ENCODE measurements at regions not wholly inside any gene's neighbourhood (a gene's known extent, or its start where the extent isn't known, plus 50 kb on each side); places are given as distances from the start of the nearest gene placed in this dataset.

- intact Hi-C loops (cut with micrococcal nuclease) (no loop called here), in situ Hi-C loops (cut with MboI) (no loop called here)
- H3K27ac ChIP-seq (ENCODE audit: extremely low read depth, low read depth, low read length) = no peak overlapping the region
- 0% methylated on average over 1 of the region's 1 CpG for WGBS (ENCODE audit: insufficient coverage, low coverage, missing lambda C conversion rate)
- ChIA-PET CTCF (ENCODE audit: low intra/inter-chr PET ratio) (no interaction called here), POLR2A (no interaction called here)
- no peaks in the 10 kb centered on the region for H3K36me3 ChIP-seq (ENCODE audit: control insufficient read depth, insufficient read depth, low read length)
- TF ChIP-seq HNRNPK (IDR thresholded peaks at IDR 0.05; ENCODE audit: low read depth, low read length, poor library complexity, severe bottlenecking) = no peak
- TF ChIP-seq THRB (CRISPR knock-in tag; conservative IDR thresholded peaks at IDR 0.05) = no peak
- TF ChIP-seq NBN (IDR thresholded peaks at IDR 0.05; ENCODE audit: low read depth) = no peak
- TF ChIP-seq CBX3 (IDR thresholded peaks at IDR 0.05; ENCODE audit: borderline replicate concordance in 1 of 2, low read length in 2 of 2) = no peak
- no peak for TF ChIP-seq SMARCC2 (IDR thresholded peaks at IDR 0.05; ENCODE audit: low read depth)
- no peak for TF ChIP-seq PCBP1 (IDR thresholded peaks at IDR 0.05; ENCODE audit: low read depth, low read length, poor library complexity, severe bottlenecking)
- no peak for TF ChIP-seq ZNF75A (CRISPR knock-in tag; IDR thresholded peaks at IDR 0.05)
- TF ChIP-seq GTF2A2 (tag; IDR thresholded peaks at IDR 0.05) = no peak
- TF ChIP-seq HDAC3 (IDR thresholded peaks at IDR 0.05; ENCODE audit: borderline replicate concordance, partially characterized antibody) = no peak
- H4K20me1 ChIP-seq (replicated peaks; ENCODE audit: control insufficient read depth, insufficient read depth, low read length) = no peaks in the 10 kb centered on the region
- no peak overlapping the region for H3K9ac ChIP-seq (ENCODE audit: insufficient read depth in 1 of 2, low read depth in 2 of 2, low read length in 2 of 2)
- FAIRE-seq (no peak), ATAC-seq (no peak), DNase-seq (ENCODE audit: extremely low read depth in 1 of 4, low spot score in 3 of 4) (no peak)
- peaks cover 4 to 12% of the 10 kb centered on the region in 2 experiments; a peak in 2 of 5 replicates for H3K27me3 ChIP-seq (ENCODE audit: control insufficient read depth in 2 of 2, insufficient read depth in 2 of 2, low read length in 2 of 2)
- no peak overlapping the region for H2AFZ ChIP-seq (ENCODE audit: low read depth, low read length)
- H3K79me2 ChIP-seq (ENCODE audit: control insufficient read depth, insufficient read depth, low read length) = no peaks in the 10 kb centered on the region
- no peak overlapping the region for H3K4me2 ChIP-seq (ENCODE audit: insufficient read depth, low read length)
- no peaks in the 10 kb centered on the region for H3K9me1 ChIP-seq (ENCODE audit: control insufficient read depth, insufficient read depth, low read length)
- H3K4me3 ChIP-seq = no peak overlapping the region
- no peaks in the 10 kb centered on the region for H3K4me1 ChIP-seq (replicated peaks in 1 of 2; ENCODE audit: control insufficient read depth in 2 of 2, insufficient read depth in 2 of 2, low read length in 2 of 2)
- BruUV-seq (replicated peaks) = no TSS peak
- H3K9me3 ChIP-seq (replicated peaks; ENCODE audit: control insufficient read depth, insufficient read depth, low read depth, low read length) = no peaks in the 10 kb centered on the region
Observed at GRCh38 chr5:112640546-112640945, 97.1 kb upstream of the APC start.
